Lung microvascular endothelial cell (primary cell): ENCODE measurements at regions not wholly inside any gene's neighbourhood (a gene's known extent, or its start where the extent isn't known, plus 50 kb on each side); places are given as distances from the start of the nearest gene placed in this dataset.
"Not testable (repeated sequence)": the region's sequence is repeated elsewhere in the genome, so short reads cannot be mapped to it uniquely, and the experiment has no call there.

ENCODE experiments used
- DNase-seq, 2 donors: peaks; one replicate each; pipeline versions ENCODE4 v3.0.0 to v3.0.0-alpha.2; 2010; ENCODE audit warnings: low read depth in 2 of 2

GRCh38 chr2:105538840-105539239, 140.0 kb upstream of the FHL2 start:
- no peak for DNase-seq

- no peak for DNase-seq
Measured at GRCh38 chr2:105537920-105538319, 139.1 kb upstream of the FHL2 start.

GRCh38 chr2:105537466-105537865, 138.6 kb upstream of the FHL2 start:
- no peak for DNase-seq

- no peak for DNase-seq
Measured at GRCh38 chr2:105536175-105536574, 137.3 kb upstream of the FHL2 start.

GRCh38 chr2:105529258-105529657, 130.4 kb upstream of the FHL2 start:
- not testable (repeated sequence) for DNase-seq

- DNase-seq = no peak
Measured at GRCh38 chr2:105526000-105526925, 127.4 kb upstream of the FHL2 start.

- no peak for DNase-seq
Measured at GRCh38 chr2:105525201-105525600, 126.3 kb upstream of the FHL2 start.

GRCh38 chr2:105522645-105523044, 123.8 kb upstream of the FHL2 start:
- no peak for DNase-seq

GRCh38 chr2:105521616-105522015, 122.8 kb upstream of the FHL2 start:
- DNase-seq = no peak

GRCh38 chr2:105521176-105521575, 122.3 kb upstream of the FHL2 start:
- DNase-seq = peak; percentile 23 to 43

GRCh38 chr2:105519516-105519915, 120.7 kb upstream of the FHL2 start:
- no peak for DNase-seq

GRCh38 chr2:105518897-105519296, 120.0 kb upstream of the FHL2 start:
- no peak for DNase-seq

- DNase-seq = no peak
Measured at GRCh38 chr2:105517814-105518705, 119.2 kb upstream of the FHL2 start.

GRCh38 chr2:105515581-105516415, 116.9 kb upstream of the FHL2 start:
- DNase-seq = peak in 1 of 2 donors; percentile 26

- no peak for DNase-seq
Measured at GRCh38 chr2:105514576-105514975, 115.7 kb upstream of the FHL2 start.

- peak in 1 of 2 donors; percentile 73 for DNase-seq
Measured at GRCh38 chr2:105510761-105511528, 112.1 kb upstream of the FHL2 start.

- no peak for DNase-seq
Measured at GRCh38 chr2:105509269-105510086, 110.6 kb upstream of the FHL2 start.

- not testable (repeated sequence) for DNase-seq
Measured at GRCh38 chr2:105506860-105507259, 108.0 kb upstream of the FHL2 start.

GRCh38 chr2:105504459-105504858, 105.6 kb upstream of the FHL2 start:
- no peak for DNase-seq
